HepG2 (cell line): ENCODE measurements at regions not wholly inside any gene's neighbourhood (a gene's known extent, or its start where the extent isn't known, plus 50 kb on each side); places are given as distances from the start of the nearest gene placed in this dataset.

Experiments
- ATAC-seq: fragments of 200-7000 bp; cut with Tn5 transposase; 3 replicates; pipeline ENCODE4 v1.9.1; 2020; ENCODE audit warnings: mild to moderate bottlenecking, moderate library complexity
- BruUV-seq: library from RNA; stranded (reverse); fragments of 400-500 nt; replicated peaks from 2 replicates; lab custom pipeline; 2021; lab: Mats Ljungman, UMichigan
- CTCF ChIA-PET: fragments of 300-600 bp; formaldehyde crosslinking; extraction: SDS; loops from one replicate; lab custom pipeline; 2021; ENCODE audit warnings: low total read pairs, inconsistent platforms, low intra/inter-chr PET ratio; lab: Yijun Ruan, JAX
- POLR2A ChIA-PET: fragments of 350-600 bp; sonication (Branson Sonifier 250); formaldehyde crosslinking; loops from one replicate; lab custom pipeline; 2020; ENCODE audit warnings: antibody characterized with exemption, inconsistent platforms; lab: Yijun Ruan, JAX
- DNase-seq: peaks from one replicate; pipeline ENCODE4 v3.0.0-alpha.2; 2015; ENCODE audit warnings: low spot score
- FAIRE-seq: peaks from 3 replicates; lab custom pipeline; 2011; peaks lifted over from hg19 to GRCh38; lab: Jason Lieb, UNC
- H2AFZ ChIP-seq: one replicate; pipeline ENCODE4 v1.6.1; 2011; ENCODE audit warnings: low read length, inconsistent platforms
- H3K27ac ChIP-seq: fragments of 300-600 bp; 3 replicates; pipeline ENCODE4 v1.8.0; 2011; ENCODE audit warnings: mixed run types, mild to moderate bottlenecking, mixed read lengths, low read length, inconsistent platforms; ENCODE audit not compliant: insufficient read depth; ENCODE audit errors: extremely low read length
- H3K27me3 ChIP-seq, 2 experiments: fragments of 200-600 bp in 1 of 2; 2 replicates in 1 of 2; 3 replicates in 1 of 2; pipeline versions ENCODE4 v1.6.0 to v1.8.0; 2011; ENCODE audit warnings: low read length in 2 of 2, mild to moderate bottlenecking in 2 of 2, moderate library complexity in 2 of 2, inconsistent platforms in 1 of 2; ENCODE audit not compliant: insufficient read depth in 2 of 2, control insufficient read depth in 1 of 2
- H3K36me3 ChIP-seq, 2 experiments: fragments of 200-600 bp in 1 of 2; replicated peaks in 1 of 2; 2 replicates in 1 of 2; 3 replicates in 1 of 2; pipeline versions ENCODE4 v1.5.1 to v1.8.0; 2011; ENCODE audit warnings: low read length in 2 of 2, inconsistent platforms in 1 of 2; ENCODE audit not compliant: insufficient read depth in 2 of 2, control insufficient read depth in 1 of 2
- H3K4me1 ChIP-seq: 2 replicates; pipeline ENCODE4 v1.5.1; 2012; ENCODE audit warnings: low read length, inconsistent platforms; ENCODE audit not compliant: insufficient read depth
- H3K4me2 ChIP-seq: 2 replicates; pipeline ENCODE4 v1.6.0; 2011; ENCODE audit warnings: low read depth, low read length, inconsistent platforms
- H3K4me3 ChIP-seq, 3 experiments: fragments of 200-600 bp in 1 of 3; sonication (generic), shearing (Covaris generic) in 1 of 3; replicated peaks in 1 of 3; 2 replicates each; pipeline ENCODE4 v1.5.1; 2011 to 2016; ENCODE audit warnings: low read length in 3 of 3, inconsistent platforms in 2 of 3, low read depth in 2 of 3, mild to moderate bottlenecking in 2 of 3, control low read depth in 1 of 3, mixed read lengths in 1 of 3; ENCODE audit not compliant: insufficient read depth in 1 of 3
- H3K79me2 ChIP-seq: one replicate; pipeline ENCODE4 v1.6.1; 2011; ENCODE audit warnings: low read length, inconsistent platforms; ENCODE audit not compliant: insufficient read depth
- H3K9ac ChIP-seq: 2 replicates; pipeline ENCODE4 v1.6.0; 2011; ENCODE audit warnings: mild to moderate bottlenecking, low read depth, low read length, inconsistent platforms; ENCODE audit not compliant: insufficient read depth
- H3K9me3 ChIP-seq: 2 replicates; pipeline ENCODE4 v1.5.1; 2012; ENCODE audit warnings: mild to moderate bottlenecking, low read length
- H4K20me1 ChIP-seq: 2 replicates; pipeline ENCODE4 v1.6.0; 2011; ENCODE audit warnings: inconsistent platforms, mild to moderate bottlenecking, low read length, moderate library complexity; ENCODE audit not compliant: insufficient read depth
- AGO1 ChIP-seq: fragments of 200-400 bp; formaldehyde crosslinking; IDR thresholded peaks from 2 replicates; pipeline ENCODE4 v1.6.1; 2017; ENCODE audit warnings: mild to moderate bottlenecking, low read depth, low read length, moderate library complexity; ENCODE audit not compliant: poor library complexity, severe bottlenecking
- HDAC2 ChIP-seq: sonication (generic); formaldehyde crosslinking; IDR thresholded peaks from 2 replicates; pipeline ENCODE4 v1.4.0; 2020; ENCODE audit warnings: missing genetic modification reagents
- JARID2 ChIP-seq: sonication (generic); formaldehyde crosslinking; IDR thresholded peaks from 2 replicates; pipeline ENCODE4 v1.8.1; 2023; ENCODE audit warnings: missing genetic modification reagents, inconsistent platforms; ENCODE audit not compliant: insufficient replicate concordance
- KDM1A ChIP-seq: IDR thresholded peaks from 2 replicates; pipeline ENCODE4 v1.6.1; 2016; ENCODE audit warnings: missing compliant biosample characterization
- KDM3A ChIP-seq: IDR thresholded peaks from 2 replicates; pipeline ENCODE4 v1.6.1; 2018; ENCODE audit warnings: low read depth, missing compliant biosample characterization
- MIXL1 ChIP-seq: IDR thresholded peaks from 2 replicates; pipeline ENCODE4 v1.6.1; 2016
- NFKB2 ChIP-seq: sonication (generic); formaldehyde crosslinking; IDR thresholded peaks from 2 replicates; pipeline ENCODE4 v1.4.0; 2020; ENCODE audit warnings: missing genetic modification reagents, borderline replicate concordance
- U2AF1 ChIP-seq: fragments of 200-400 bp; formaldehyde crosslinking; optimal IDR thresholded peaks from 2 replicates; pipeline ENCODE3; 2017; ENCODE audit warnings: mild to moderate bottlenecking, low read depth, low read length
- ZNF101 ChIP-seq: sonication (generic); formaldehyde crosslinking; IDR thresholded peaks from 2 replicates; pipeline ENCODE4 v1.4.0; 2020; ENCODE audit warnings: mild to moderate bottlenecking, low read depth, missing genetic modification reagents, borderline replicate concordance
- ZNF703 ChIP-seq: sonication (generic); formaldehyde crosslinking; IDR thresholded peaks from 2 replicates; pipeline ENCODE4 v1.5.1; 2020; ENCODE audit warnings: missing genetic modification reagents, mild to moderate bottlenecking, moderate library complexity, borderline replicate concordance
- ZNF766 ChIP-seq: sonication (generic); formaldehyde crosslinking; IDR thresholded peaks from 2 replicates; pipeline ENCODE4 v1.5.0; 2020; ENCODE audit warnings: missing genetic modification reagents, borderline replicate concordance
- WGBS: methylation state at CpG from one replicate; pipeline ENCODE4 v1.1.6; 2017; ENCODE audit warnings: low lambda C conversion rate; 5-methylcytosine and 5-hydroxymethylcytosine counted together
- in situ Hi-C: cut with HindIII; loops from 2 replicates; pipeline ENCODE4 v1.10.0; 2017; ENCODE audit warnings: low pct_unique_long_range_greater_than_20kb; ENCODE audit not compliant: extremely low pct_ligation_motif_present
- intact Hi-C: fragments of 100-400 bp; cut with micrococcal nuclease; formaldehyde crosslinking; loops from one replicate; pipeline ENCODE4 v1.10.0; 2022; ENCODE audit not compliant: unreplicated experiment
- TF ChIP-seq, protein P1 (sequence below): sonication (generic); formaldehyde crosslinking; conservative IDR thresholded peaks from 2 replicates; pipeline ENCODE4 v1.4.0; 2020; ENCODE audit warnings: missing genetic modification reagents
- TF ChIP-seq, protein P2 (sequence below), 2 experiments: fragments of 450-650 bp in 1 of 2; sonication (generic) in 1 of 2; formaldehyde crosslinking in 1 of 2; IDR thresholded peaks; 2 replicates each; pipeline versions ENCODE4 v1.6.1 to v1.8.0; 2016 to 2022; ENCODE audit warnings: antibody characterized with exemption in 1 of 2, mild to moderate bottlenecking in 1 of 2, missing genetic modification reagents in 1 of 2
- TF ChIP-seq, protein P3 (sequence below): IDR thresholded peaks from 2 replicates; pipeline ENCODE4 v1.6.1; 2016; ENCODE audit warnings: missing genetic modification reagents, missing compliant biosample characterization

DNA sequence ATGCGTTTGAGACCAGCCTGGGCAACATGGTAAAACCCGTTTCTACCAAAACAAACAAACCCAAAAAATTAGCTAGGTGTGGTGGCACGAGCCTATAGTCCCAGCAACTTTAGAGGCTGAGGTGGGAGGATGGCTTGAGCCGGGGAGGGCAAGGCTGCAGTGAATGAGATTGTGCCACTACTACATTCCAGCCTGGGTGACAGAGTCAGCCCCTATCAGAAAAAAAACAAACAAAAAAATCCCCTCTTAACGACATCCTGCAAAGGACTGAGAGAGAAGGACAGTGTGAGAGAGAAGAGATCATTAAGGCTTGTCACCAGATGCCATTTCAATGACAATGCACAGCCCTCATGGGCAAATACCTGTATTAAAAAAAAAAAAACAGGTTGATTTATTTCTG, 266.7 kb upstream of the ATP10A start:
- H3K36me3 ChIP-seq = no peaks in the 10 kb centered on the region
- WGBS = 6% methylated on average over 5 of the region's 5 CpGs
- H4K20me1 ChIP-seq = no peaks in the 10 kb centered on the region
- BruUV-seq = no TSS peak
- POLR2A ChIA-PET = no interaction called here
- no peak for ATAC-seq
- no peaks in the 10 kb centered on the region for H3K4me1 ChIP-seq
- in situ Hi-C loops (no loop called here), intact Hi-C loops (no loop called here)
- H3K27me3 ChIP-seq = 0 out of 5 replicates have a peak, but pooled peaks cover 0 to 4% of the 10 kb centered on the region in 2 experiments
- DNase-seq = no peak
- no peak overlapping the region for H3K4me2 ChIP-seq
- no peak overlapping the region for H2AFZ ChIP-seq
- no peaks in the 10 kb centered on the region for H3K9me3 ChIP-seq
- H3K4me3 ChIP-seq = no peak overlapping the region
- no peak overlapping the region for H3K9ac ChIP-seq
- no peaks in the 10 kb centered on the region for H3K79me2 ChIP-seq
- H3K27ac ChIP-seq = no peak overlapping the region
- FAIRE-seq = no peak
- CTCF ChIA-PET = no interaction called here
- TF ChIP-seq, protein P1, sequence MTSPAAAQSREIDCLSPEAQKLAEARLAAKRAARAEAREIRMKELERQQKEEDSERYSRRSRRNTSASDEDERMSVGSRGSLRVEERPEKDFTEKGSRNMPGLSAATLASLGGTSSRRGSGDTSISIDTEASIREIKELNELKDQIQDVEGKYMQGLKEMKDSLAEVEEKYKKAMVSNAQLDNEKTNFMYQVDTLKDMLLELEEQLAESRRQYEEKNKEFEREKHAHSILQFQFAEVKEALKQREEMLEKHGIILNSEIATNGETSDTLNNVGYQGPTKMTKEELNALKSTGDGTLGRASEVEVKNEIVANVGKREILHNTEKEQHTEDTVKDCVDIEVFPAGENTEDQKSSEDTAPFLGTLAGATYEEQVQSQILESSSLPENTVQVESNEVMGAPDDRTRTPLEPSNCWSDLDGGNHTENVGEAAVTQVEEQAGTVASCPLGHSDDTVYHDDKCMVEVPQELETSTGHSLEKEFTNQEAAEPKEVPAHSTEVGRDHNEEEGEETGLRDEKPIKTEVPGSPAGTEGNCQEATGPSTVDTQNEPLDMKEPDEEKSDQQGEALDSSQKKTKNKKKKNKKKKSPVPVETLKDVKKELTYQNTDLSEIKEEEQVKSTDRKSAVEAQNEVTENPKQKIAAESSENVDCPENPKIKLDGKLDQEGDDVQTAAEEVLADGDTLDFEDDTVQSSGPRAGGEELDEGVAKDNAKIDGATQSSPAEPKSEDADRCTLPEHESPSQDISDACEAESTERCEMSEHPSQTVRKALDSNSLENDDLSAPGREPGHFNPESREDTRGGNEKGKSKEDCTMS (CRISPR knock-in tag) = no peak
- TF ChIP-seq JARID2 (CRISPR knock-in tag) (no peak), AGO1 (no peak), U2AF1 (no peak), ZNF766 (no peak), MIXL1 (CRISPR knock-in tag) (no peak), ZNF101 (CRISPR knock-in tag) (no peak), NFKB2 (no peak), KDM3A (no peak), HDAC2 (CRISPR knock-in tag) (no peak), KDM1A (CRISPR knock-in tag) (no peak), ZNF703 (CRISPR knock-in tag) (no peak)
- TF ChIP-seq, protein P2, sequence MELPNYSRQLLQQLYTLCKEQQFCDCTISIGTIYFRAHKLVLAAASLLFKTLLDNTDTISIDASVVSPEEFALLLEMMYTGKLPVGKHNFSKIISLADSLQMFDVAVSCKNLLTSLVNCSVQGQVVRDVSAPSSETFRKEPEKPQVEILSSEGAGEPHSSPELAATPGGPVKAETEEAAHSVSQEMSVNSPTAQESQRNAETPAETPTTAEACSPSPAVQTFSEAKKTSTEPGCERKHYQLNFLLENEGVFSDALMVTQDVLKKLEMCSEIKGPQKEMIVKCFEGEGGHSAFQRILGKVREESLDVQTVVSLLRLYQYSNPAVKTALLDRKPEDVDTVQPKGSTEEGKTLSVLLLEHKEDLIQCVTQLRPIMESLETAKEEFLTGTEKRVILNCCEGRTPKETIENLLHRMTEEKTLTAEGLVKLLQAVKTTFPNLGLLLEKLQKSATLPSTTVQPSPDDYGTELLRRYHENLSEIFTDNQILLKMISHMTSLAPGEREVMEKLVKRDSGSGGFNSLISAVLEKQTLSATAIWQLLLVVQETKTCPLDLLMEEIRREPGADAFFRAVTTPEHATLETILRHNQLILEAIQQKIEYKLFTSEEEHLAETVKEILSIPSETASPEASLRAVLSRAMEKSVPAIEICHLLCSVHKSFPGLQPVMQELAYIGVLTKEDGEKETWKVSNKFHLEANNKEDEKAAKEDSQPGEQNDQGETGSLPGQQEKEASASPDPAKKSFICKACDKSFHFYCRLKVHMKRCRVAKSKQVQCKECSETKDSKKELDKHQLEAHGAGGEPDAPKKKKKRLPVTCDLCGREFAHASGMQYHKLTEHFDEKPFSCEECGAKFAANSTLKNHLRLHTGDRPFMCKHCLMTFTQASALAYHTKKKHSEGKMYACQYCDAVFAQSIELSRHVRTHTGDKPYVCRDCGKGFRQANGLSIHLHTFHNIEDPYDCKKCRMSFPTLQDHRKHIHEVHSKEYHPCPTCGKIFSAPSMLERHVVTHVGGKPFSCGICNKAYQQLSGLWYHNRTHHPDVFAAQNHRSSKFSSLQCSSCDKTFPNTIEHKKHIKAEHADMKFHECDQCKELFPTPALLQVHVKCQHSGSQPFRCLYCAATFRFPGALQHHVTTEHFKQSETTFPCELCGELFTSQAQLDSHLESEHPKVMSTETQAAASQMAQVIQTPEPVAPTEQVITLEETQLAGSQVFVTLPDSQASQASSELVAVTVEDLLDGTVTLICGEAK (IDR thresholded peaks at IDR 0.05) = no peak
- TF ChIP-seq, protein P2 (CRISPR knock-in tag; IDR thresholded peaks at IDR 0.05) = no peak
- TF ChIP-seq, protein P3, sequence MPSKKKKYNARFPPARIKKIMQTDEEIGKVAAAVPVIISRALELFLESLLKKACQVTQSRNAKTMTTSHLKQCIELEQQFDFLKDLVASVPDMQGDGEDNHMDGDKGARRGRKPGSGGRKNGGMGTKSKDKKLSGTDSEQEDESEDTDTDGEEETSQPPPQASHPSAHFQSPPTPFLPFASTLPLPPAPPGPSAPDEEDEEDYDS (CRISPR knock-in tag) = no peak
